ENCODE measurements at regions not wholly inside any gene's neighbourhood (a gene's known extent, or its start where the extent isn't known, plus 50 kb on each side); places are given as distances from the start of the nearest gene placed in this dataset.

DNA sequence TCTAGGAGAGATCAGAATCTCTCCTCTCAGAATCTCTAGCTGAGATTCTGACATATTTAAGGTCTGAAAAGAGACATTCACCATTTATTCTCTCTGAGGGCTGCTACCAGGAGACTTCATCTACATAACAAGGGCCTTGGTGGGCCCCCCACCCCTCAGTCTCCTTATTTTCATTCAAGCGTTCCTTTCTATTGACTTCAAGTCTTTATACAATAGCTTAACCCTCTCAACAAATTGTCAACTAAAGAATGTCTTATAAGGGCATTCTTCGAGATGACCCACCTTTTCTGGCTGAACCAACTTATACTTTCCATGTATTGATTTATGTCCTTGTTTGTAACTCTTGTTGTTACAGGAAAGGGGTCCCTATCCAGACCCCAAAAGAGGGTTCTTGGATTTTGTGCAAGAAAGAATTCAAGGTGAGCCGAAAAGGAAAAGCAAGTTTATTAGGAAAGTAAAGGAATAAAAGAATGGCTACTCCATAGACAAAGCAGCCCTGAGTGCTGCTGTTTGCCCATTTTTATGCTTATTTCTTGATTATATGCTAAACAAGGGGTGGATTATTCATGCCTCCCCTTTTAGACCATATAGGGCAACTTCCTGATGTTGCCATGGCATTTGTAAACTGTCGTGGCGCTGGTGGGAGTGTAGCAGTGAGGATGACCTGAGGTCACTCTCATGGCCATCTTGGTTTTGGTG lies 209.5 kb upstream of the ALCAM start:
- TF ChIP-seq, protein P1, sequence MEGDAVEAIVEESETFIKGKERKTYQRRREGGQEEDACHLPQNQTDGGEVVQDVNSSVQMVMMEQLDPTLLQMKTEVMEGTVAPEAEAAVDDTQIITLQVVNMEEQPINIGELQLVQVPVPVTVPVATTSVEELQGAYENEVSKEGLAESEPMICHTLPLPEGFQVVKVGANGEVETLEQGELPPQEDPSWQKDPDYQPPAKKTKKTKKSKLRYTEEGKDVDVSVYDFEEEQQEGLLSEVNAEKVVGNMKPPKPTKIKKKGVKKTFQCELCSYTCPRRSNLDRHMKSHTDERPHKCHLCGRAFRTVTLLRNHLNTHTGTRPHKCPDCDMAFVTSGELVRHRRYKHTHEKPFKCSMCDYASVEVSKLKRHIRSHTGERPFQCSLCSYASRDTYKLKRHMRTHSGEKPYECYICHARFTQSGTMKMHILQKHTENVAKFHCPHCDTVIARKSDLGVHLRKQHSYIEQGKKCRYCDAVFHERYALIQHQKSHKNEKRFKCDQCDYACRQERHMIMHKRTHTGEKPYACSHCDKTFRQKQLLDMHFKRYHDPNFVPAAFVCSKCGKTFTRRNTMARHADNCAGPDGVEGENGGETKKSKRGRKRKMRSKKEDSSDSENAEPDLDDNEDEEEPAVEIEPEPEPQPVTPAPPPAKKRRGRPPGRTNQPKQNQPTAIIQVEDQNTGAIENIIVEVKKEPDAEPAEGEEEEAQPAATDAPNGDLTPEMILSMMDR (IDR thresholded peaks at IDR 0.05; ENCODE audit: poor library complexity), result no peak
- TF ChIP-seq EZH2 (IDR thresholded peaks at IDR 0.05; ENCODE audit: borderline replicate concordance), result no peak
- TF ChIP-seq EZH2phosphoT487 (IDR thresholded peaks at IDR 0.05; ENCODE audit: low read depth, severe bottlenecking, unreplicated experiment), result no peak
